ENCODE measurements at regions not wholly inside any gene's neighbourhood (a gene's known extent, or its start where the extent isn't known, plus 50 kb on each side); places are given as distances from the start of the nearest gene placed in this dataset.

DNA sequence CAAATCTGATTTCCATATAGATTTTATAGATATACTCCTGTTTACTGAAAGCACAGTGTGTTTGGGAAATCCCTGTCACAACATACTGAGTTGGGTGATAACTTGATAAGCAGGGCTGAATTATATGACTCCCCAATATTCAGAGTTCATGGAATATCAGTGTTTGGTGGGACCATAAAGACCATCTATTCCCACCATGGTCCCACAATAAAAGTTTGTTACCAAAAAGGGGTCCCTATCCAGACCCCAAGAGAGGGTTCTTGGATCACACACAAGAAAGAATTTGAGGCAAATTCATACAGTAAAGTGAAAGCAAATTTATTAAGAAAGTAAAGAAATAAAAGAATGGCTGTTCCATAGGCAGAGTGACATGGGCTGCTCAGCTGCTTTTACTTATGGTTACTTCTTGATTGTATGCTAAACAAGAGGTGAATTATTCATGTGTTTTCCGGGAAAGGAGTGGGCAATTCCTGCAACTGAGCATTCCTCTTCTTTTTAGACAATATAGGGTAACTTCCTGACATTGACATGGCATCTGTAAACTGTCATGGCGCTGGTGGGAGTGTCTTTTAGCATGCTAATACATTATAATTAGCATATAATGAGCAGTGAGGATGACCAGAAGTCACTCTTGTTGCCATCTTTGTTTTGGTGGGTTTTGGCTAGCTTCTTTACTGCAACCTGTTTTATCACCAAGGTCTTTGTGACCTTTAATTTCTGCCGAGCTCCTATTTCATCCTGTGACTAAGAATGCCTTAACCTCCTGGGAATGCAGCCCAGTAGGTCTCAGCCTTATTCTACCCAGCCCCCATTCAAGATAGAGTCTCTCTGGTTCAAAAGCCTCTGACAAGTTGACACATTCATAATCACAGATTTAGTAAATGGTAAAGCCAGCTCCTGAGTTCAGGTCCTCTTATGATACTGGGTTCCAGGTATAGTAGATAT, 240.6 kb upstream of the PDGFD start:
- DNase-seq: no peak

DNA sequence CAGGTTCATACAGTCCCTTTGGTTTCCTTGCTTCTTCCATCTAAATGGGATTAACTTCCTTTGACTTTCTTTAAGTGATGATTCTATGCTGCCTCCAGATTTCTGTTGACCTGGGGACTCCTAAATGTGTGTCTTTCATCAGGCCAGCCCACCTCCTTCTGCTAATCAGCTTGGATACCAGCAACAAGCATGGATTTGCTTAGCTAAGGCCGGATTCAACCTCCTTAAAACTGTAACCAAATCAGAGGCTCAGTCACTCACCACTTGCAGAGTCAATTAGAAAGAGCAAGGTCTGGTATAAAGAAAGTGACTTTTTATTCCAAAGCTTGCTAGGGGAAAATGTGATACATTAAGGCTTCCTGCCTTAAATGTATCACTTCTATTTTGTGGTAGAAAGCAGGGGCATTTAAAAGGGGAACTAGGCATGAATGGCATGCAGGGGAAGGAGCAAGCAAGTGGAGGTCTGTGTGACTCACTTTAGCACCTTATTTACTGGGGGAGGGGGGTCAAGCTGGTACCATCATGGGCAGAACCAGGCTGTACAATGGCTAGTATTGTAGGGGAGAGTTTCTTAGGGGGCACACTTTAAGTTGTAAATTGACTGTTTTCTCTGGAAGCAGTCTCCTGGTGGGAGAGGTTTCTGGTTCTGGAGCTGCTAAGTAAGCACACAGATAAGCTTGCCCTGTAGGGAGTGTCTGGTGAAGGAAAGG, 239.0 kb upstream of the PDGFD start:
- no peak for DNase-seq

DNA sequence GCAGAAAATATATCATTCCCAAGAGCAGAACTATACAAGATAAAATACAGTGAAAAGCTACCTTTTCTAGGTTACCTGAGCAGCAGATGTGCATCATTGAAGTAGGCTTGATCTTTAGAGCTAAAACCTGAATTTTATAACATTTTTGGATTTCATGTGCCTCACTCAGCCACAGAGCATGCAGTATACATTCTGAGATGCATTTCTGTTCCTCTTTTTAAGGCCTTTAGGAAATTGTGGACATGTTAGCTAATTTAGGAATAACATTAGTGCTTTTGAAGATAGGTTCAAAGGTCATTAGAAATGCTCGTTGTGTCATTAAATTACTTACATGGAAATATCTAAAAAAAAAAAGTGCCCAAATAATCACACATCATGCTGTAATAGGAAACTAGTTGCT, 230.6 kb upstream of the PDGFD start:
- no peak for DNase-seq

DNA sequence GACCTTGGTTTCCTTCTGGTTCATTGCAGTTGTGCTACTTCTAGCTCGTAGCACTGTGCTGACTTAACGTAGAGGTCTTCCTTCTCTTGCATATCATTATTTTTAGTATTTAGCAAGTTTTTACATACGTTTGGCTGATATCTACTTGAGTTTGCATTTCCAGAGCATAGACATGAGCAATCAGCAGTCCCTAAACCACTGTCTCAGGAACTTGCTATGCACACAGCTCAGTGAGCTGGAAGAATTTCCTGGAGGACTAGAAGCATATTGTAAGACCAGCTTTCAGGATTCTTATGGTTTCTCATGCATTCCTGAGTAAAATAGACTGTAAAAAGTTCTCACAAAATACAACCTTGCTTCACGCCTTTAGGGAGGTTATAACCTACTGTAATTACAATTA, 226.7 kb upstream of the PDGFD start:
- peak; percentile 13 for DNase-seq

DNA sequence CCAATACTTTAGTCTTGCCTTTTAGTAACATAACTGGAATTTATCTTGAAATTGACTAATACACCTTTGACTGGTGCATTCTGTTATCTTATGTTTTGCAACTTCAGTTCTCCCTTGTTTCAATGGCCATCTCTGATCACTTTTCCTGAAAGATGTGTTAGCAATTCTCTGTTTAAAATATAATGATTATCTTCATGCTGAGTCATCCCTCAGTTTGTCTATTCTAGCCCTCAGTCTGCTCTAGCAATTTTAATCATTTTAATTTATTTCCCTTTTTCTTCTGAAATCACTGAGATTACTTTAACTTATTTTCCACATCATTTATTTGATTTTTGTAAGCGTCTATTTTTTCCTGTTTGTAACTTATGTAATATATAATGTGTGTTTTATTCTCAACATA, 221.9 kb upstream of the PDGFD start:
- no peak for DNase-seq

DNA sequence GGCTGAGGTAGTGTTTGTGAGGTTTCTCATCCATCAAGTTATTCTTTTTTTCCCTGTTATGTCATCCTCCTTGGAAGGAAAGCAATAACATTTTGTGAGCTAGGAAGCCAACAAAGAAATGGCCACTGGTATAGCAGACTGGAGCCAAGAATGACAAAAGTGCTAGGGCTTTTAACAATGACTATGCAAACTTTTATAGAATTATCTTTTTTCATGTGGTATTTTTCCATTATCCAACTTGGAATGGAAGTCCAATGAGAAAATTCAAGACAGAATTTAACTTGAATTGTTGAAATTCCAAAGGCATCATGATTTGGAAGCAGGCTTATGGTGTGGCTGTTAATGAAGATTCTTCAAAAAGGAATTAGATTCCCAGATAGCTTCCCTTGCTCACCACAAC, 216.4 kb upstream of the PDGFD start:
- no peak for DNase-seq

DNA sequence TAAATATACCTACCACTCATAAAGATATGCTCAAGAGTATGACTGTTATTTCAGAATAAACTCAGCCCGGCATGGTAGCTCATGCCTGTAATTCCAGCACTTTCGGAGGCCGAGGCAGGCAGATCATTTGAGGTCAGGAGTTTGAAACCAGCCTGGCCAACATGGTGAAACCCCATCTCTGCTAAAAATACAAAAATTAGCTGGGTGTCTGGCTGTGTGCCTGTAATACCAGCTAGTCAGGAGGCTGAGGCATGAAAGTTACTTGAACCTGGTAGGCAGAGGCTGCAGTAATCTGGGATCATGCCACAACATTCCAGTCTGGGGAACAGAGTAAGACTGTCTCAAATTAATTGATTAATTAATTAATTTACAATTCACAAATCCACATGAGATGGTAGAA, 208.2 kb upstream of the PDGFD start:
- DNase-seq: no peak

DNA sequence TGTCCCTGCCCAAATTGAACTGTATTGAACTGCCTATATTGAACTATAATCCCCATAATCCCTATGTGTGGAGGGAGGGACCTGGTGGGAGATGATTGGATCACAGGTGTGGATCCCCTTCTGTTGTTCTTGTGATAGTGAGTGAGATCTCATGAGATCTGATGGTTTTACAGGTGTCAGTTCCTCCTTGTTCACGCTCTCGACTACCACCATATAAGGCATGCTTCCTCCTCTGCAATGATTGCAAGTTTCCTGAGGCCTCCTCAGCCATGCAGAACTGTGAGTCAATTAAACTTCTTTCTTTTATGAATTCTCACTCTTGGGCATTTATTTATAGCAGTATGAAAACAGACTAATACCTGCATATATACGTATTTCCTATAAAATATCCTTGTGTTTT, 206.5 kb upstream of the PDGFD start:
- DNase-seq: no peak

DNA sequence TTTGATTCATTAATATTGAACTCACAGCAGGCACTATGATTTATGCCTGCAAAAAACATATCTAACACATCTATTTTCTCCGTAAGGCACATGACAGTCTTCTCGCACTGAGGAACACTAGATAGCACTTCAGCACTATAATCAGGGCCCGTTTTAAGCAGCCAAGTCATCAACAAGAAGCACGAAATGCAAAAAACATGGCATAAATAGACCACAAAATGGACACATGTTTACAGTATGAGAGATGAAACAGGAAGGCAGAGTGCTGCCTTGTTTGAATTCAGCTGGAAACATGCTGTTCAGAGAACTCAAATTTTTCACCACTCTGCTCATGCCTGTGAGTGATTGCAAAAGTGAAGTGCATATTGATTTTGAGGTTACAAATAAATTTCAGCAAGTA, 205.8 kb upstream of the PDGFD start:
- peak; percentile 6 for DNase-seq

DNA sequence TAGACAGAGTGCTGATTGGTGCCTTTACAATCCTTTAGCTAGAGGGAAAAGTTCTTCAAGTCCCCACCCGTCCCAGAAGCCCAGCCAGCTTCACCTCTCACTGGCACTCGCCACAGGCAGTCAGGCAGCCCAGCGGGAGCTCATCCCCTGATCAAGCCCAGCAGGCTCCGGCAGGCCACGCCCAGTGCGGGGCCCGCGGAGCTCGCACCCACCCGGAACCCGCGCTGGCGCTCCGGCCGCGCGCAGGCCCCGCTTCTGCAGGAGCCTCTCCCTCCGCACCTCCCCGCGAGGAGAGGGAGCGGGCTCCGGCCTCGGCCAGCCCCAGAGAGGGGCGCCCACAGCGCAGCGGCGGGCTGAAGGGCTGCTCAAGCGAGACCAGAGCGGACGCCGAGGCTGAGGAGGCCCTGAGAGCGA, 202.4 kb upstream of the PDGFD start:
- DNase-seq: no peak

DNA sequence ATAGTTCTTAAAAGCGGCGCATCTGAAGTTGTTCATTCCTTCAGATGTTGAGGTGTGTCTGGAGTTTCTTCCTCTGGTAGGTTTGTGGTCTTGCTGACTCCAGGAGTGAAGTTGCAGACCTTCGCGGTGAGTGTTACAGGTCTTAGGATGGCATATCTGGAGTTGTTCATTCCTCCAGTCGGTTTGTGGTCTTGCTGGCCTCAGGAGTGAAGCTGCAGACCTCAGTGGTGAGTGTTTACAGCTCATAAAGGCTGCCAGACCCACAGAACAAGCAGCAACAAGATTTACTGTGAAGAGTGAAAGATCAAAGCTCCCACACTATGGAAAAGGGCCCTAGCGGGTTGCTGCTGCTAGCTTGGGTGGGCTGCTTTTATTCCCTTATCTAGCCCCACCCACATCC, 201.7 kb upstream of the PDGFD start:
- DNase-seq: no peak

DNA sequence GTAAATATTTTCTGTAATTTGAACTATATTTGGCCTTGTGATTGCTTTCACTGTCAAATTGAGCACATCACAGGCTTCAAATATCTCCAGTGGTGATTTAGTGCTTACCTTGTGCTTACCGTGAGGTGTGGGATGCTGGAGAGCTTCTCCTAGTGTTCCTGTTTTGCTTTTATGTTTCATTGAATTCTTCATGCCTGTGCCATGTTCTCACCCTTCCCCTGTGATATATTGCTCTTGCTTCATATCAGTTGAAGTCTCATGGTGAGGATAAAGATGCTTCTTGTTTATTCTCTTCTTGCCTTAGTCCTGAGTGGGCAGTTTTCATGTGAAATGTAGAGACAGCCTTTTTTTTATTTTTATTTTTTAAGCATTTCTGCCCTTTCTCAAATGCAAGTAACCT, 198.0 kb upstream of the PDGFD start:
- no peak for DNase-seq

DNA sequence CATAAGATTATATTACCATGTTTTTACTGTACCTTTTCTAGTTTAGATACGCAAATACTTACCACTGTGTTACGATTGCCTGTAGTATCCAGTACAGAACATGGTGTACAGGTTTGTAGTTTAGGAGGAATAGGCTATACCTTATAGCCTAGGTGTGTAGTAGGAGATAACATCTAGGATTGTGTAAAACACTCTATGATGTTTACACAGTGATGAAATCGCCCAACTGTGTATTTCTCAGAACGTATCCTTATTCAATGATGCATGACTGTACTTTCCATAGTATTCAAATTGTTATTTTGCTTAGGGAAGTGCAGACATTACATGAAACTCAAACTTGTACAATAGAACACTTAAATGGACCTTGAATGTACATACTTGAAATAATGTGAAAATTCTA, 188.1 kb upstream of the PDGFD start:
- DNase-seq: no peak

DNA sequence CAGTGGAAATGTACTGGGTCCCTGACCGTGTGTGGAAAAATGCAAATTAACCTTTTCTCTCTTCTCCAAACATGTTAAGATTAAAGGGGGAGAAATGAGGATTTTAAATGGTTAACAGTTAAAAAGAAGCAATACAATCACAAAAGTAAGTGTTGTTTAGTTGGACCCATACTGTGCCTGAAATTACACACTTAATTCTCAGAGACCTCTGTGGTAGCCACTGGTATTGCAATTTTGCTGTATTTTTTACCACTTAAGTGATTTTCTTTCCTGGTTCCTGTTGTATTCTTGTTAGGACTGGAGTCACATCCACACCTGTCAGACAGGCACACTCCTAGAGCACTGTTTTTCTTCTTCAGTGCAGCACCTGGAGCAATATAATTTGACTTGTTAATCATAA, 179.6 kb upstream of the PDGFD start:
- DNase-seq: no peak

DNA sequence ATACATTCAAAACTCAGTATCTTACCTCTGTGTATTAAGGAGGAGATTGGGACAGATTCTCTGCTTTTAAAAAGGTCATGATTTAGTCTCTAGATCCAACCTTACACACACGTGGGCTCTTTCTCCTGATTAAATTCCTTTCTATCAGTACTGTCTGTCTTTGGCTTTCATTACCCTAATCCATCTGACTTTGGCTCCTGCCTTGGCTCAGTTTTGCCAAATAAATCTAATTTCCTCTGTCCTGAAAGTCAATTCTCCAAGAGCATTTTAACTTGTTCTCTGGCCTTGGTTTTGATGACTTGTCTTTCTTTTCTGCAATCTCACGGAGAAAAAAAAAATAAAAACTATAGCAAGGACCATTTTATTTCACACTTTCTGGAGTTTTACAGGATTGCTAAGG, 176.6 kb upstream of the PDGFD start:
- DNase-seq: no peak

DNA sequence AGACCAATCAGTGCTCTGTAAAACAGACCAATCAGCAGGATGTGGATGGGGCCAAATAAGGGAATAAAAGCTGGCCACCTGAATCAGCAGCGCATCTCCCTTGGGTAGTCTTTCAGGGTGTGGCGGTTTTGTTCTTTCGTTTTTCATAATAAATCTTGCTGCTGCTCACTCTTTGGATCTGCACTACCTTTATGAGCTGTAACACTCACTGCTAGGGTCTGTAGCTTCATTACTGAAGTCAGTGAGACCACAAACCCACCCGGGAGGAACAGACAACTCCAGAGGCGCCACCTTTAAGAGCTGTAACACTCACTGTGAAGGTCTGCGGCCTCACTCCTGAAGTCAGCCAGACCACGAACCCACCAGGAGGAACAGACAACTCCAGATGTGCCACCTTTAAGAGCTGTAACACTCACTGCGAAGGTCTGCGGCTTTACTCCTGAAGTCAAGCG, 175.5 kb upstream of the PDGFD start:
- DNase-seq: no peak

DNA sequence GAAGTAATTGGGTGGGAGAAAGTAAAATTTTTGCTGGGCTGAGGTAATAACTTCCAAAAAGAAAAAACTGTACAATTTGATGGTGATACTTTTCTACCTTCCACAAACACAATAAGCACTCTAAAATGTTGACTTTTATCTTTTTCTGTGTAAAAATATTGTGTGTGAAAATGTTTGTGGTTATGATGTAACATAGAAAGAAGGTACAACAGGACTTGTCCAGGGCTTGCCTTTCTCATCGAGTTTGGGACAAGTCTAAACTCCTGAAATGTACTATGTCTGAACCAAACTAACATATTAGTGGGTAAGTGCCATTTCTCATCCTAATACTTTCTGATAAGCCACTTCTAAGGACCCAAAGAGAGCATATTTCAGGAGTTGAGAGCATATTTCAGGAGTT, 174.2 kb upstream of the PDGFD start:
- DNase-seq: peak; percentile 3

DNA sequence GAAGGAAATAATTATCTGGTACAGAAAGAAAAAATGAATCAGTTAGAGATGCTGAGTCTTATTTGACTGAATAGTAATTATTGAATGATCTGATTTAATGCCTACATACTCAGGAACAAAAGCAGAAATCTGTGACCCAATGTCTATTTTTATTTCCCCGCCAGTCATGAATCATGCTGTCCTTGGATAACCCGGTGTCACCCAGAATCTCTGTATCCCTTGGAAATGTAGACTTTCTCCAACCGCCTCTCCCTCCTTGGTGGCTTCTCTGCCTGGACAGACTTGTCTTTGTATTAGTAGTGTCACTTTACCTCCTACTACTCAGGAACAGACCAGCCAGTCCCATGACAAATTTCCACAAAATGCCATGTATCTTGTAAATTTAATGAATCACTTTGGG, 173.3 kb upstream of the PDGFD start:
- no peak for DNase-seq

DNA sequence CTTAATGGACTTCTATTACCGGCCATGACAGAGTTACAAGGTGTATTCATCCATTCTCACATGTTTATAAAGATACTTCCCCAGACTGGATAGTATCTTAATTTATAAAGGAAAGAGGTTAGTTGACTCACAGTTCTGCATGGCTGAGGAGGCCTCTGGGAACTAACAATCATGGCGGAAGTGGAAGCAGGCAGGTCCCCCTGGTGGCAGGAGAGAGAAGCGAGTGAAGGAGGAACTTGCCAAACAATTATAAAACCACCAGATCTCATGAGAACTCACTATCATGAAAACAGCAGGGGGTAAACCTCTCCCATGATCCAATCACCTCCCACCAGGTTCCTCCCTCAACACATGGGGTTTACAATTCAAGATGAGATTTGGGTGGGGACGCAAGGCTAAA, 170.0 kb upstream of the PDGFD start:
- DNase-seq: peak; percentile 14

DNA sequence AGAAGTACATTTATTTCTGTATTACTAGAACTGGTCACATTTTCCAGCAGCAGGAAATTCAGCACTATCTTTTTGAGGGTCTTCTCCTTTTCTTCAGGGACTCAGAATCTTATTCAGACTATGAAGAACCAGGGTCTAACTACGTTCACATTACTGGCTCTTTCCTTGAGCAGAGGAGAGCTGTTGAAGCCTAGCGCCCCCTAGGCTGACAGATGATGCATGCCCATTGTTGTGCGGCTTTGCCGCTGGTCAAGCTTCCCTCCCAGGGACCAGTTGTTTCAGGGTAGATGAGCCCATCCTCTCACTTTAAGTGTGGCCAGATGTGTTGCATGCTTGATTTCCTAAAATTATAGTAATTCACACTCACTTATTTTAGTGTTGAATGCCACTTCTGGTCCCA, 168.2 kb upstream of the PDGFD start:
- DNase-seq: no peak

DNA sequence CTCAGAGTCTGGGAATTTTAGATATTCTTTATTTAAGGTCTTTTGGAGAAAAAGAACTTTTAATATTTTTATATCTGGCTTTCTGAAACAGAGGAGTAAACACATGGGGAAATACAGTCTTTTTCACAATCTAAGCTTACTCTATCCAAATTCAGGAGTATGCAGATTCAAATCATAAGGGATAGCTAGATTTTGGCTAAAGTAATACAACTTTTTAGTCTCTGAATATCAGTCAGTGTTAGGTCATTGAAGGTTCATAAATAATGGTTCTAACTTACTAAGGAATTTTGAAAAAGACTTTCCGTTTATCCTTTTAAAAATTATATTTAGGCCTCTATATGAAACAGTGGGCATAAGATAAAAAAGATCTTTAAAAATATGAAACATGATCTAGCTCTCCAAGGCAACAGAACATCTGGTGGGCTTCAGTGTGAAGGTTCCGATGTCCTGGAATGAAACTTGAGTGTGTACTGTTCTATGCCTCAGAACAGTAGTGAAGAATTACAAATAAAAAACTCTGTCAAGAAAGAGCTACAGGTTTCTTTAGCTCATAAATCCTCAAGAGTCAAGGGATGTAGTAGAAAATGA, 165.2 kb upstream of the PDGFD start:
- DNase-seq: no peak

DNA sequence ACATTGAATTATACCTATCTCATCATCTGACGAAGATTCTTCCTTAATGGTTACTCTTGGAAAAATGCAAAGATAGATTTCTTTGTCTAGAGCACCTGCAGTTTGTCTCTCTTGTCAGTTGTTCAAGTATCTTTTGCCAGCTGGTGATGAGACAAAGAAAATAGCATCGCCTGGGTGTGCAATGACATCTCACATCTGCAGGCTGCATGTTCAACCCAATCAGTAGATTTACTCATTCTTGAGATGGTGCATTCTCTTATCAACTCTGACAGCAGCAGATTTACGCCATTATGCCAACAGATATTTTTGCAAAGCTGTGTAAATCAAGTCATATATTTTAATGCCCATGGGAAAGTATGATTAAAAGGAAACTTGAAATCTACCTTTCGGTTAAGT, 164.6 kb upstream of the PDGFD start:
- DNase-seq: no peak

DNA sequence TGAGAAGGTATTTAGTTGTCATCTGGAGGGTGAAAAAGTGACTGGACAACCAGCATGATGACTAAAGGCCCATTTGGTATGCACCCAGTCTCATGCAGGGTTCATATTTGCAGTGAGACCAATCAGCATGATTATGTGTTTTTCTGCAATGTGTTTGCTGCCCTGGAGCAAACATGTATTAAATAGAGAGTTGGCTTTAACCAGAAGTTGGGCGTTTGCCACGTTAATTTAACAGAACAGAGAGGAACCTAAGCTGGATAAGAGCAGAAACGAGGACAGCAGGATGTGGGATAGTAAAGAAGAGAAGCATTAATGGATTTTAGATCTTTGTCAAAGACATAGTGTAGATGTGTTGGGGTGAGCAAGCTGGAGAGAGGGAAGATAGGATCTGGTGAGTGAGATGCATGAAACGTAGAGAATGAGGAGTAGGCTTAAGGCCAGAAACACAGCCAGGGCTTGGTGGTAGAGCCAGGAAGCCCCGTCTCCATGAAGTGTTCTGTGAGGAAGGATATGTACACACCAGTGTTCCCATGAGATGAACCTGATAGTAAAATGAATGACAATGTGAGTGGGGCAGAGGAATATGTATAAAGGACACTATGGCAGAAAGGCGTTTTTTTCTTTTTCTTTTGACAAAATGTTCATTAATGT, 164.0 kb upstream of the PDGFD start:
- no peak for DNase-seq

DNA sequence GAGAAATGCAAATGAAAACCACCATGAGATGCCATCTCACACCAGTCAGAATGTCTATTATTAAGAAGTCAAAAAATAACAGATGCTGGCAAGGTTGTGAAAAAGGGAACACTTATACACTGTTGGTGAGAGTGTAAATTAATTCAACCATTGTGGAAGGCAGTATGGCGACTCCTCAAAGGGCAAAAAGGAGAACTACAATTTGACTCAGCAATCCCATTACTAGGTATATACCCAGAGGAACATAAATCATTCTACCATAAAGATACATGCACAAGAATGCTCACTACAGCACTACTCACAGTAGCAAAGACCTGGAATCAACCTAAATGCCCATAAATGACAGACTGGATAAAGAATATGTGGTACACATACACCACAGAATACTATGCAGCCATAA, 161.1 kb upstream of the PDGFD start:
- no peak for DNase-seq

Data from fibroblast of skin of right quadriceps (primary cell).